Upper lobe of left lung (tissue), 6 donors: ENCODE measurements at regions not wholly inside any gene's neighbourhood (a gene's known extent, or its start where the extent isn't known, plus 50 kb on each side); places are given as distances from the start of the nearest gene placed in this dataset.

ENCODE experiments used
- ATAC-seq, 2 donors: fragments of 200-7000 bp; cut with Tn5 transposase; one replicate each; pipeline ENCODE4 v1.9.1; 2022; ENCODE audit warnings: mild to moderate bottlenecking in 2 of 2, moderate library complexity in 2 of 2; ENCODE audit not compliant: low FRiP score in 2 of 2
- DNase-seq, 2 donors: peaks; one replicate each; pipeline ENCODE4 v3.0.0-alpha.2; 2019 to 2020
- H3K27ac ChIP-seq, 4 donors: fragments of 200-600 bp; sonication (generic); one replicate each; pipeline ENCODE4 v1.5.1; 2016 to 2019
- H3K27me3 ChIP-seq, 4 donors: fragments of 200-600 bp; sonication (generic); one replicate each; pipeline ENCODE4 v1.5.1; 2017 to 2019
- H3K36me3 ChIP-seq, 4 donors: fragments of 200-600 bp; sonication (generic); one replicate each; pipeline ENCODE4 v1.5.1; 2016 to 2019
- H3K4me1 ChIP-seq, 4 donors: fragments of 200-600 bp; sonication (generic); one replicate each; pipeline ENCODE4 v1.5.1; 2018 to 2019
- H3K4me3 ChIP-seq, 4 donors: fragments of 200-600 bp; sonication (generic); one replicate each; pipeline ENCODE4 v1.5.1; 2017 to 2019; ENCODE audit warnings: mild to moderate bottlenecking in 2 of 4, moderate library complexity in 1 of 4
- H3K9me3 ChIP-seq, 4 donors: fragments of 200-600 bp; sonication (generic); one replicate each; pipeline ENCODE4 v1.5.1; 2018 to 2019
- EP300 ChIP-seq, 4 donors: sonication (generic); formaldehyde crosslinking; IDR thresholded peaks; one replicate each; pipeline ENCODE4 v1.5.1; 2017; ENCODE audit warnings: antibody characterized with exemption in 4 of 4, control low read depth in 2 of 4
- POLR2A ChIP-seq, 4 donors: fragments of 450-650 bp; IDR thresholded peaks; one replicate each; pipeline ENCODE4 v1.5.1; 2016 to 2017; ENCODE audit warnings: antibody characterized with exemption in 4 of 4, mild to moderate bottlenecking in 2 of 4
- POLR2AphosphoS5 ChIP-seq, 2 donors: sonication (generic); formaldehyde crosslinking; IDR thresholded peaks; one replicate each; pipeline ENCODE4 v1.5.1; 2017; ENCODE audit warnings: antibody characterized with exemption in 2 of 2
- WGBS, 2 donors: methylation state at CpG; one replicate each; pipeline ENCODE4 v1.1.5; 2017 to 2018; 5-methylcytosine and 5-hydroxymethylcytosine counted together
- TF ChIP-seq, protein P1 (sequence below), 6 experiments: fragments of 450-650 bp in 4 of 6; fragments of 200-600 bp in 2 of 6; sonication (generic) in 2 of 6; IDR thresholded peaks; one replicate each; pipeline ENCODE4 v1.5.1; 2016 to 2019; ENCODE audit warnings: antibody characterized with exemption in 6 of 6
- donor health status: DM: no; HTN: no; CAD: no; lungs with moderate emphysema.
- donor health status: DM: no; HTN: yes; CAD: no; lungs with severe emphysema.

DNA sequence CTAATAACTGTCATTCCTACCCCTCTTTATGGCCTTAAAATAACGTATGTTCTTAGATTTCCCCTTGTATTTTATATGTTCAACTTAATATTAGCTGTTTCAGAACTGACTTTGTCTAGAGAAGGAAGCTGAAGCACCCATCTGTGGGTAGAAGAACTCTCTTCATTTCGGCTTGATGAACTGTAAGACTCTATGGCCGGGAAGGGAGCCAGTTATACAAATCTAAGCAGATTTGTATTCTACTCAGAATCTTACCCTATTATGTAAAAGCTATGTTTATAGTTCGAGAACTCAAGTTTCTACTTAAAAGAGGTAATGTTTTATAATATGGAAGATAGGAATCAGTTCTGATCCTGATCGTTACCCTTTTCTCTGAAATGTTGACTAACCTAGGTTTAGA, 390.9 kb upstream of the PRICKLE1 start:
- Histone ChIP-seq H3K27ac (no peak overlapping the region), H3K4me1 (no peaks in the 10 kb centered on the region), H3K36me3 (no peaks in the 10 kb centered on the region), H3K27me3 (no peaks in the 10 kb centered on the region), H3K4me3 (no peak overlapping the region), H3K9me3 (no peaks in the 10 kb centered on the region)
- whole genome bisulfite sequencing, 2 donors: 80 to 83% methylated on average over 5 of the region's 5 CpGs
- TF ChIP-seq, protein P1, sequence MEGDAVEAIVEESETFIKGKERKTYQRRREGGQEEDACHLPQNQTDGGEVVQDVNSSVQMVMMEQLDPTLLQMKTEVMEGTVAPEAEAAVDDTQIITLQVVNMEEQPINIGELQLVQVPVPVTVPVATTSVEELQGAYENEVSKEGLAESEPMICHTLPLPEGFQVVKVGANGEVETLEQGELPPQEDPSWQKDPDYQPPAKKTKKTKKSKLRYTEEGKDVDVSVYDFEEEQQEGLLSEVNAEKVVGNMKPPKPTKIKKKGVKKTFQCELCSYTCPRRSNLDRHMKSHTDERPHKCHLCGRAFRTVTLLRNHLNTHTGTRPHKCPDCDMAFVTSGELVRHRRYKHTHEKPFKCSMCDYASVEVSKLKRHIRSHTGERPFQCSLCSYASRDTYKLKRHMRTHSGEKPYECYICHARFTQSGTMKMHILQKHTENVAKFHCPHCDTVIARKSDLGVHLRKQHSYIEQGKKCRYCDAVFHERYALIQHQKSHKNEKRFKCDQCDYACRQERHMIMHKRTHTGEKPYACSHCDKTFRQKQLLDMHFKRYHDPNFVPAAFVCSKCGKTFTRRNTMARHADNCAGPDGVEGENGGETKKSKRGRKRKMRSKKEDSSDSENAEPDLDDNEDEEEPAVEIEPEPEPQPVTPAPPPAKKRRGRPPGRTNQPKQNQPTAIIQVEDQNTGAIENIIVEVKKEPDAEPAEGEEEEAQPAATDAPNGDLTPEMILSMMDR (IDR thresholded peaks at IDR 0.05): no peak
- TF ChIP-seq POLR2A (IDR thresholded peaks at IDR 0.05) (no peak), EP300 (IDR thresholded peaks at IDR 0.05) (no peak), POLR2AphosphoS5 (IDR thresholded peaks at IDR 0.05) (no peak)
- DNase-seq: no peak
- ATAC-seq: no peak

DNA sequence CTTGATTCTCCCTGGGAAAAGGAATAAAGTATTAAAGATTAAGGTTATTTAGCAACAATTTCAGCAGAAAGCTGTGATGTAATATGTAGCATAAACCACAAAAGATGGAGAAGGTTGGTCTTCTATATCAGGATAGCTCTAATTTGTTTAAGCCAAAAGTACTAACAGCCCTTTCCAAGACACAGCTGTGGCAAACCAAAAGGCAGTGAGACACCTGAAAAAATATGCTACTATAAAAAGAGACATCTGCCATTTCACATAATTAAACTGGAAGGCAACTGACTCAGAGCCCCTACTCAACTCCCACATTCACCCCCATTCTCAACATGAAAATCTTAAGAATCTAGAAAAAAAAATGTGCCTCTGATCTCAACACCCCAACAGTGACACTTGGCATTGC, 390.2 kb upstream of the PRICKLE1 start:
- TF ChIP-seq POLR2AphosphoS5 (IDR thresholded peaks at IDR 0.05): no peak
- no peak for TF ChIP-seq EP300 (IDR thresholded peaks at IDR 0.05)
- no peak for TF ChIP-seq POLR2A (IDR thresholded peaks at IDR 0.05)
- TF ChIP-seq, protein P1 (IDR thresholded peaks at IDR 0.05): no peak
- no peaks in the 10 kb centered on the region for H3K9me3 ChIP-seq
- no peaks in the 10 kb centered on the region for H3K4me1 ChIP-seq
- H3K27me3 ChIP-seq: no peaks in the 10 kb centered on the region
- H3K36me3 ChIP-seq: no peaks in the 10 kb centered on the region
- DNase-seq: no peak
- no peak overlapping the region for H3K27ac ChIP-seq
- H3K4me3 ChIP-seq: no peak overlapping the region
- no peak for ATAC-seq

DNA sequence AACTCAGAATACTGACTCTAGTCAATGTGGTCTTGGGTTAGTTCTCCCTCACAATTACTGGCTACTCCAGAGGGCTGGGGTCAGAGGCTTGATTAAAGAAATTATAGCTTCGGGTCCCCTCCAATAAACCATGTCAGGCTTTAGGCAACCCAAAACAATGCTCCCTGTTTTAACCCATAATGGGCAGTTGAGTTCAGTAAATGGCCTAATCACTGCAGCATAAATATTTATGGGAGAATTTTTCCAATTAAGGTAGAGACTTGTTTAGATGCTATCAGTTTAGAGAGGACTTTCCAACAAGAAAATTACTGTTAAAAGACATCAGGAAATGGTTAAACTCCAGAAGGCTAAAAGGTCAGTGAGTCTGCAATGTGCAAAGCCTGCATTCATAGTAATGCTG, 389.2 kb upstream of the PRICKLE1 start:
- no peaks in the 10 kb centered on the region for H3K4me1 ChIP-seq
- DNase-seq (no peak), ATAC-seq (no peak)
- TF ChIP-seq, protein P1 (IDR thresholded peaks at IDR 0.05): no peak
- TF ChIP-seq EP300 (IDR thresholded peaks at IDR 0.05) (no peak), POLR2AphosphoS5 (IDR thresholded peaks at IDR 0.05) (no peak), POLR2A (IDR thresholded peaks at IDR 0.05) (no peak)
- no peaks in the 10 kb centered on the region for H3K27me3 ChIP-seq
- no peaks in the 10 kb centered on the region for H3K36me3 ChIP-seq
- no peaks in the 10 kb centered on the region for H3K9me3 ChIP-seq
- WGBS, 2 donors: 82 to 95% methylated on average over 1 of the region's 1 CpG
- H3K27ac ChIP-seq: no peak overlapping the region
- H3K4me3 ChIP-seq: no peak overlapping the region

DNA sequence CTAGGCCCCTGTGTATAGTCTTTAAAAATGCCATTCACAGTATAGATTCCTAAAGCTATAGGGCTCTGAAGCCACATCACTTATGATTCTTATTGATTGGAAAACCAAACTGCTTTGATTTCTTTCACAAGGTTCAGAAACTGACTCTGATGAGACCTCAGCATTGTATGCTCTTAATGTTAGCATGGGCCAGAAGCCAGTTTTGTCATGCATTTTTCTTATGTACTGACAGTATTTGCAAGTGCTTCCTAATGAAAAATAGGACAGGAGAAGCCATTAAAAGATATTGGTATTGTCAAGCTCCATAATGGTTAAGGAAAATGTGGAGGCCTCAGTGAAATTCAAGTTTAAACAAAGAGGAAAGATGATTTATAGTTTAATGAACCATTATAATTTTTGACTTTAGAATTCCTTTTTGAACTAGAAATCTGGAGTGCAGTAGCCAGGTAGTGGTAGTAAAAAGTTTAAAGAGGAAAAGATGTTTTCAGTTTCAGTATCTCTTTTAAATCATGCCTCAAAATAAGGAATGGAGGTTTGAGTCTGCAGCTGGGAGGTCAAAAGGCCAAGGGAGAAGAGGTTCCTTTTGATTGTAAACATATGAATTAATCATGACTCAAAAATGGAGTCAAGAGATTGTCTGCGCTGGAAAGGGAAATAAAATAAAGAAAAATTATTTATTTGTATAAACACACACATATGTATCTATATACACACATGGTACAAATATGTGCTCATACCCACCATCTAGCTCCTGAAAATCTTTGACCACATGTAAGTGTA, 388.1 kb upstream of the PRICKLE1 start:
- H3K9me3 ChIP-seq: no peaks in the 10 kb centered on the region
- no peak for DNase-seq
- no peaks in the 10 kb centered on the region for H3K27me3 ChIP-seq
- H3K4me3 ChIP-seq: no peak overlapping the region
- no peaks in the 10 kb centered on the region for H3K36me3 ChIP-seq
- TF ChIP-seq POLR2AphosphoS5 (IDR thresholded peaks at IDR 0.05) (no peak), EP300 (IDR thresholded peaks at IDR 0.05) (no peak), POLR2A (IDR thresholded peaks at IDR 0.05) (no peak)
- TF ChIP-seq, protein P1 (IDR thresholded peaks at IDR 0.05): no peak
- H3K27ac ChIP-seq: no peak overlapping the region
- no peak for ATAC-seq
- 29 to 38% methylated on average over 1 of the region's 1 CpG for WGBS, 2 donors
- no peaks in the 10 kb centered on the region for H3K4me1 ChIP-seq

DNA sequence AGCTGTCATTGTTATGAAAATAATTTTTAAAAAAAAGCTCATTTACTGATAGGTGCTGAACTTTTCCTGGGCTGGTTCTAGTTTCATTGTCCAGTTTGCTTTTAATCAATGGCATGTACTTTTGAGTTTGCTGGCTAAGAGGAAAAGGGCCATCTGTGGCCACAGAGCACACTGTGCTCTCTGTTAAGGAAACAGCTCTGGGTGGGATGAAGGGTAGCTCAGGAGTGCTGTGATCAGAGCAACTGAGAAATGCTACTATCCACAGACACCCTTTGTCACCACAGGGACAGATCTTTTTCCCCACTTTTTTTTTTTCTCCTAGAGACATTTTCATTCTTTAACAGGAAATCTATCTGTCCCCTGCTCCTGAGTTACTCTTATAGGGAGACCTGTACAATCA, 387.1 kb upstream of the PRICKLE1 start:
- DNase-seq: no peak
- Histone ChIP-seq H3K4me3 (no peak overlapping the region), H3K27ac (no peak overlapping the region), H3K27me3 (no peaks in the 10 kb centered on the region), H3K4me1 (no peaks in the 10 kb centered on the region), H3K9me3 (peaks cover 0 to 3% (median 0%) of the 10 kb centered on the region in 4 donors), H3K36me3 (no peaks in the 10 kb centered on the region)
- TF ChIP-seq POLR2A (IDR thresholded peaks at IDR 0.05): no peak
- TF ChIP-seq POLR2AphosphoS5 (IDR thresholded peaks at IDR 0.05): no peak
- TF ChIP-seq, protein P1 (IDR thresholded peaks at IDR 0.05): no peak
- TF ChIP-seq EP300 (IDR thresholded peaks at IDR 0.05): no peak
- no peak for ATAC-seq
